SK-N-SH (cell line): ENCODE measurements at regions not wholly inside any gene's neighbourhood (a gene's known extent, or its start where the extent isn't known, plus 50 kb on each side); places are given as distances from the start of the nearest gene placed in this dataset.

ENCODE experiments used
- CTCF ChIA-PET: fragments of 300-600, 350-600 bp; formaldehyde crosslinking; extraction: SDS; loops from one replicate; lab custom pipeline; 2021; lab: Yijun Ruan, JAX
- POLR2A ChIA-PET: fragments of 350-600 bp; sonication (Branson Sonifier 250); formaldehyde crosslinking; extraction: SDS; loops from one replicate; lab custom pipeline; 2020; ENCODE audit warnings: antibody characterized with exemption, inconsistent platforms; lab: Yijun Ruan, JAX
- DNase-seq: peaks from one replicate; pipeline ENCODE4 v3.0.0; 2012
- H2AFZ ChIP-seq: fragments of 200-600 bp; sonication (generic); 2 replicates; pipeline ENCODE4 v1.8.1; 2016; ENCODE audit warnings: antibody characterized with exemption, mild to moderate bottlenecking, low read depth
- H3F3A ChIP-seq: fragments of 200-600 bp; sonication (generic); replicated peaks from 2 replicates; pipeline ENCODE3; 2016; ENCODE audit warnings: antibody characterized with exemption, mild to moderate bottlenecking; ENCODE audit not compliant: insufficient read depth
- H3K27ac ChIP-seq, 2 experiments: fragments of 200-500 bp in 1 of 2; fragments of 200-600 bp in 1 of 2; sonication (Bioruptor generic) in 1 of 2; sonication (generic), shearing (Covaris generic) in 1 of 2; 2 replicates each; pipeline versions ENCODE4 v1.5.1 to v1.6.1; 2014 to 2016; ENCODE audit warnings: low read depth in 2 of 2, inconsistent platforms in 1 of 2, low read length in 1 of 2, mild to moderate bottlenecking in 1 of 2, mixed read lengths in 1 of 2
- H3K27me3 ChIP-seq: fragments of 200-600 bp; sonication (generic), shearing (Covaris generic); 2 replicates; pipeline ENCODE4 v1.6.1; 2016; ENCODE audit warnings: mixed run types; ENCODE audit not compliant: insufficient read depth
- H3K36me3 ChIP-seq, 2 experiments: fragments of 200-500 bp in 1 of 2; fragments of 200-600 bp in 1 of 2; sonication (Bioruptor generic) in 1 of 2; sonication (generic) in 1 of 2; replicated peaks in 1 of 2; 2 replicates each; pipeline versions ENCODE3 to v1.5.1; 2014 to 2016; ENCODE audit warnings: low read length in 1 of 2, mild to moderate bottlenecking in 1 of 2; ENCODE audit not compliant: insufficient read depth in 2 of 2, control insufficient read depth in 1 of 2
- H3K4me1 ChIP-seq, 2 experiments: fragments of 200-500 bp in 1 of 2; fragments of 200-600 bp in 1 of 2; sonication (Bioruptor generic) in 1 of 2; sonication (generic), shearing (Covaris generic) in 1 of 2; 2 replicates each; pipeline versions ENCODE4 v1.5.1 to v1.6.1; 2014 to 2016; ENCODE audit warnings: low read depth in 1 of 2, low read length in 1 of 2, mixed run types in 1 of 2; ENCODE audit not compliant: insufficient read depth in 2 of 2, control insufficient read depth in 1 of 2
- H3K4me2 ChIP-seq: fragments of 200-600 bp; sonication (generic), shearing (Covaris generic); 2 replicates; pipeline ENCODE4 v1.6.1; 2017; ENCODE audit warnings: mixed run types
- H3K4me3 ChIP-seq, 2 experiments: fragments of 200-500 bp in 1 of 2; fragments of 200-600 bp in 1 of 2; sonication (Bioruptor generic) in 1 of 2; sonication (generic), shearing (Covaris generic) in 1 of 2; 2 replicates each; pipeline versions ENCODE4 v1.5.1 to v1.8.1; 2014 to 2016; ENCODE audit warnings: low read depth in 2 of 2, inconsistent platforms in 1 of 2, low read length in 1 of 2, mild to moderate bottlenecking in 1 of 2, mixed read lengths in 1 of 2, moderate library complexity in 1 of 2
- H3K79me2 ChIP-seq: fragments of 200-600 bp; sonication (generic); 2 replicates; pipeline ENCODE4 v1.8.1; 2017; ENCODE audit warnings: mild to moderate bottlenecking; ENCODE audit not compliant: insufficient read depth
- H3K9ac ChIP-seq: fragments of 200-600 bp; sonication (generic); 2 replicates; pipeline ENCODE4 v1.6.1; 2017; ENCODE audit warnings: mixed run types
- H3K9me2 ChIP-seq: fragments of 200-600 bp; sonication (generic); 2 replicates; pipeline ENCODE4 v1.6.1; 2017; ENCODE audit warnings: mixed run types
- H3K9me3 ChIP-seq: fragments of 200-600 bp; sonication (generic); 2 replicates; pipeline ENCODE4 v1.6.1; 2017; ENCODE audit warnings: mixed run types, mild to moderate bottlenecking, moderate library complexity
- H4K20me1 ChIP-seq: fragments of 200-600 bp; sonication (generic); 2 replicates; pipeline ENCODE4 v1.6.1; 2017; ENCODE audit warnings: mild to moderate bottlenecking, mixed run types; ENCODE audit not compliant: insufficient read depth
- CHD2 ChIP-seq: fragments of 150-350 bp; IDR thresholded peaks from 2 replicates; pipeline ENCODE4 v1.6.1; 2018; ENCODE audit warnings: low read length; ENCODE audit not compliant: partially characterized antibody
- ELF1 ChIP-seq: IDR thresholded peaks from 2 replicates; pipeline ENCODE4 v1.4.0; 2012
- EZH2phosphoT487 ChIP-seq: fragments of 200-600 bp; sonication (generic); IDR thresholded peaks from 2 replicates; pipeline ENCODE4 v1.6.1; 2017; ENCODE audit warnings: low read depth, mixed run types, mild to moderate bottlenecking, antibody characterized with exemption, moderate library complexity, borderline replicate concordance
- GABPA ChIP-seq: IDR thresholded peaks from 2 replicates; pipeline ENCODE4 v1.4.0; 2012; ENCODE audit warnings: low read depth, mild to moderate bottlenecking
- JUND ChIP-seq: IDR thresholded peaks from 2 replicates; pipeline ENCODE4 v1.4.0; 2012
- MEF2A ChIP-seq: IDR thresholded peaks from 2 replicates; pipeline ENCODE4 v1.4.0; 2012; ENCODE audit warnings: low read depth, borderline replicate concordance
- MXI1 ChIP-seq: IDR thresholded peaks from 2 replicates; pipeline ENCODE4 v1.6.1; 2012; ENCODE audit warnings: mild to moderate bottlenecking, low read depth, low read length, improper control_type of control experiment
- RFX5 ChIP-seq: IDR thresholded peaks from 2 replicates; pipeline ENCODE4 v1.6.1; 2012; ENCODE audit warnings: mild to moderate bottlenecking, improper control_type of control experiment, low read length
- SIN3A ChIP-seq: IDR thresholded peaks from 2 replicates; pipeline ENCODE4 v1.6.1; 2012; ENCODE audit warnings: low read depth, mild to moderate bottlenecking, low read length, moderate library complexity, borderline replicate concordance
- WGBS: methylation state at CpG from one replicate; pipeline ENCODE4 v1.1.6; 2017; ENCODE audit warnings: low lambda C conversion rate; 5-methylcytosine and 5-hydroxymethylcytosine counted together
- TF ChIP-seq, protein P1 (sequence below): fragments of 150-350 bp; IDR thresholded peaks from 2 replicates; pipeline ENCODE4 v1.6.1; 2017; ENCODE audit warnings: antibody characterized with exemption, low read length, low read depth, borderline replicate concordance
- TF ChIP-seq, protein P2 (sequence below): IDR thresholded peaks from 2 replicates; pipeline ENCODE4 v1.4.0; 2012; ENCODE audit warnings: low read depth, borderline replicate concordance

DNA sequence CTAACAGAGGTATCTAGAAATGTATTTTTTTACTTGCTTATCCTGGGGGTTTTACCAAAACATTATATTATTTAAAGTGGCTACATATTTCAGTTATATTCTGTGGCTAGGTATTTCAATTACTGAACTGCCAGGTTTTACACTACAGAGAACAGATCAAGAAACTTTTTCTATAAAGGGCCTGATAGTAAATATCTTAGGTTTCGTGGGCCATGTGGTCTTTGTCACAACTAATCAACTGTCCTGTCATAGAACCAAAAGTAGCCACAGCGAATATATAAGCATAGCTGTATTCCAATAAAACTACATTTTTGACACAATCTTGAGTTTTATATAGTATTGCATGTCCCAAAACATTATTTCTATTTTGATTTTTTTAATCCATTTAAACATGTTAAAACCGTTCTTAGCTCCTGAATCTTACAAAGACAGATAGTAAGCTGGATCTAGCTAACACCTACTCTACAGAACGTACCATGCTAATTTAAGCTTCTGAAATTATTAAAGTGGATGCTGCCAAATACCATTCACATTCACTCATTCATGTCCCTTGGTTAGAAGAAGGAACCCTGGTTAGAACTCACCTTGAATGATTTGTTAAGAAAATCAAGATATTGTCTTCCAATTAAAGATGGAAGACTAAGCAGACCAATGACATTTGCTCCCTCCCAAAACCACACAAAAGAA lies 118.2 kb upstream of the TGFBR2 start:
- no peak overlapping the region for H3K27ac ChIP-seq
- no peak for TF ChIP-seq SIN3A
- no peak for TF ChIP-seq RFX5
- no peak for TF ChIP-seq GABPA
- TF ChIP-seq MEF2A: no peak
- no peak for TF ChIP-seq MXI1
- no peak for TF ChIP-seq ELF1
- TF ChIP-seq, protein P1, sequence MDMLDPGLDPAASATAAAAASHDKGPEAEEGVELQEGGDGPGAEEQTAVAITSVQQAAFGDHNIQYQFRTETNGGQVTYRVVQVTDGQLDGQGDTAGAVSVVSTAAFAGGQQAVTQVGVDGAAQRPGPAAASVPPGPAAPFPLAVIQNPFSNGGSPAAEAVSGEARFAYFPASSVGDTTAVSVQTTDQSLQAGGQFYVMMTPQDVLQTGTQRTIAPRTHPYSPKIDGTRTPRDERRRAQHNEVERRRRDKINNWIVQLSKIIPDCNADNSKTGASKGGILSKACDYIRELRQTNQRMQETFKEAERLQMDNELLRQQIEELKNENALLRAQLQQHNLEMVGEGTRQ: no peak
- TF ChIP-seq EZH2phosphoT487: no peak
- TF ChIP-seq CHD2: no peak
- no peaks in the 10 kb centered on the region for H3K9me3 ChIP-seq
- H3K4me1 ChIP-seq: no peaks in the 10 kb centered on the region; a peak in 1 of 4 replicates
- POLR2A ChIA-PET: interaction anchor here (0.6 kb wide), 1 partner anchor 1241 kb away, joined by 4 read pairs; no protein-coding TSS in a partner anchor
- H3F3A ChIP-seq: peaks cover 6% of the 10 kb centered on the region
- no peak overlapping the region for H3K9ac ChIP-seq
- H3K4me2 ChIP-seq: no peak overlapping the region
- H3K36me3 ChIP-seq: no peaks in the 10 kb centered on the region
- no peaks in the 10 kb centered on the region for H3K79me2 ChIP-seq
- no peak overlapping the region for H2AFZ ChIP-seq
- no peaks in the 10 kb centered on the region for H4K20me1 ChIP-seq
- DNase-seq: no peak
- WGBS: 81% methylated on average over 4 of the region's 4 CpGs
- H3K27me3 ChIP-seq: no peaks in the 10 kb centered on the region
- CTCF ChIA-PET: no interaction called here
- H3K4me3 ChIP-seq: no peak overlapping the region
- H3K9me2 ChIP-seq: no peaks in the 10 kb centered on the region

DNA sequence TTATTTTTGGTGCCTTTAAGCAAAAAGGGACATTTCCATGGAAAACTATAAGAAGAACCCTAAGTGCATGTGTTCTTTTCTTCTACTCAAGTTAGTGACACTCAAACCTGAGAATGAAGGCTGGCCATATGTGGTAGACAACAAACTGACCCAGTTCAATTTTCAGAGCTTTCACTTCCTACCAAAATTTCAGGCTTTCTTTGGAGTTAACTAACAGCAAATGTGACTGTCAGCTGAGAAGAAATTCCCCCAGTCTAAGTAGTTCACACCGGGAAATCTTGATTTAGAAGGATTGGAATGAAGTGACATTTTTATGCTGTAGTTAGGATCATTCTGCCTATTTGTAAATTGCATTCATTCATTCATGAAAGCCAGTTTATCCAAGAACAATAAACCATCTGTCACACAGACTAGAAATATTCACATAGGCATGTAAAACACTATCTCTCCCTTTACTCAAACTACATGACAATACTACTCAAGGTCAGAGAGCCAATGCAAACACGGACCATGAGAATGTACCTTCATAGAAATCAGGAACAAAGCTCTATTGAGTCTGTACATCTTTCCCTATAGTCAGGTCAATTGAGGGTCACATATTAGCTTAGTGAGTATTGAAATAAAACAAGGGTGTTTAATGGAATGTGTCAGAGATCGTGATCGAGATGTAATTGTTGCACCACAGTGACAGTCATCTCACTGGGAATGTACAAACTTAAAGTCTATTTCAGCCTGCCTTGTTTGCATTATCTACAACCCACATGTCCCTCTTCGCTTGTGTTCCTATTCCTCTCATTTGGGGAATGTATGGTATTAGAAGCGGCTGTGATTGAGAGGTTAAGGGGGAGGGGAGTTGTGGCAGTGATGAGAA lies 113.8 kb upstream of the TGFBR2 start:
- Histone ChIP-seq H3F3A (peaks cover 17% of the 10 kb centered on the region), H2AFZ (no peak overlapping the region), H3K4me1 (peaks cover 0 to 2% of the 10 kb centered on the region in 2 experiments; a peak in 3 of 4 replicates), H3K4me3 (no peak overlapping the region), H3K27me3 (no peaks in the 10 kb centered on the region), H3K4me2 (no peak overlapping the region), H3K36me3 (no peaks in the 10 kb centered on the region), H3K9me2 (no peaks in the 10 kb centered on the region), H3K9me3 (no peaks in the 10 kb centered on the region), H3K9ac (no peak overlapping the region), H3K27ac (no peak overlapping the region), H3K79me2 (no peaks in the 10 kb centered on the region), H4K20me1 (no peaks in the 10 kb centered on the region)
- ChIA-PET CTCF (interaction anchor here (1.2 kb wide), 1 partner anchor 14 kb away, joined by 3 read pairs; no protein-coding TSS in a partner anchor), POLR2A (no interaction called here)
- WGBS: 86% methylated on average over 6 of the region's 6 CpGs
- DNase-seq: no peak
- TF ChIP-seq EZH2phosphoT487 (no peak), JUND (no peak)
- TF ChIP-seq, protein P2, sequence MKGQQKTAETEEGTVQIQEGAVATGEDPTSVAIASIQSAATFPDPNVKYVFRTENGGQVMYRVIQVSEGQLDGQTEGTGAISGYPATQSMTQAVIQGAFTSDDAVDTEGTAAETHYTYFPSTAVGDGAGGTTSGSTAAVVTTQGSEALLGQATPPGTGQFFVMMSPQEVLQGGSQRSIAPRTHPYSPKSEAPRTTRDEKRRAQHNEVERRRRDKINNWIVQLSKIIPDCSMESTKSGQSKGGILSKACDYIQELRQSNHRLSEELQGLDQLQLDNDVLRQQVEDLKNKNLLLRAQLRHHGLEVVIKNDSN: no peak
